Fibroblast of villous mesenchyme (primary cell): ENCODE measurements at regions not wholly inside any gene's neighbourhood (a gene's known extent, or its start where the extent isn't known, plus 50 kb on each side); places are given as distances from the start of the nearest gene placed in this dataset.

Source experiments
- DNase-seq: peaks from one replicate; pipeline ENCODE4 v3.0.0-alpha.2; 2010; ENCODE audit warnings: low read depth
- H3K4me3 ChIP-seq: 2 replicates; pipeline ENCODE4 v1.5.1; 2011; ENCODE audit warnings: low read depth, mild to moderate bottlenecking, low read length
- CTCF ChIP-seq: IDR thresholded peaks from 2 replicates; pipeline ENCODE4 v1.5.1; 2012; ENCODE audit warnings: low read depth, mild to moderate bottlenecking, low read length; ENCODE audit not compliant: insufficient read depth

- no peak for TF ChIP-seq CTCF
- DNase-seq, result no peak
- no peak overlapping the region for H3K4me3 ChIP-seq
Measured at GRCh38 chr1:212532469-212533147, 76.0 kb upstream of the ATF3 start.

GRCh38 chr1:212533148-212533517, 75.4 kb upstream of the ATF3 start:
- no peak for DNase-seq
- no peak overlapping the region for H3K4me3 ChIP-seq
- no peak for TF ChIP-seq CTCF

GRCh38 chr1:212536586-212536985, 72.0 kb upstream of the ATF3 start:
- TF ChIP-seq CTCF, result no peak
- no peak overlapping the region for H3K4me3 ChIP-seq
- no peak for DNase-seq

GRCh38 chr1:212537610-212538009, 71.0 kb upstream of the ATF3 start:
- TF ChIP-seq CTCF, result no peak
- no peak overlapping the region for H3K4me3 ChIP-seq
- DNase-seq, result no peak

- no peak for DNase-seq
- TF ChIP-seq CTCF, result no peak
- H3K4me3 ChIP-seq, result no peak overlapping the region
Measured at GRCh38 chr1:212539737-212540430, 68.7 kb upstream of the ATF3 start.

- no peak overlapping the region for H3K4me3 ChIP-seq
- no peak for DNase-seq
- no peak for TF ChIP-seq CTCF
Measured at GRCh38 chr1:212542761-212543187, 65.8 kb upstream of the ATF3 start.

- no peak for TF ChIP-seq CTCF
- no peak for DNase-seq
- no peak overlapping the region for H3K4me3 ChIP-seq
Measured at GRCh38 chr1:212544110-212544509, 64.5 kb upstream of the ATF3 start.
